HG03045 (cell line): ENCODE measurements at regions not wholly inside any gene's neighbourhood (a gene's known extent, or its start where the extent isn't known, plus 50 kb on each side); places are given as distances from the start of the nearest gene placed in this dataset.

Source experiments
- ATAC-seq: cut with Tn5 transposase; IDR thresholded peaks from one replicate; pipeline ENCODE4 v1.9.1; 2021; ENCODE audit warnings: mild to moderate bottlenecking, moderate library complexity; ENCODE audit not compliant: unreplicated experiment

DNA sequence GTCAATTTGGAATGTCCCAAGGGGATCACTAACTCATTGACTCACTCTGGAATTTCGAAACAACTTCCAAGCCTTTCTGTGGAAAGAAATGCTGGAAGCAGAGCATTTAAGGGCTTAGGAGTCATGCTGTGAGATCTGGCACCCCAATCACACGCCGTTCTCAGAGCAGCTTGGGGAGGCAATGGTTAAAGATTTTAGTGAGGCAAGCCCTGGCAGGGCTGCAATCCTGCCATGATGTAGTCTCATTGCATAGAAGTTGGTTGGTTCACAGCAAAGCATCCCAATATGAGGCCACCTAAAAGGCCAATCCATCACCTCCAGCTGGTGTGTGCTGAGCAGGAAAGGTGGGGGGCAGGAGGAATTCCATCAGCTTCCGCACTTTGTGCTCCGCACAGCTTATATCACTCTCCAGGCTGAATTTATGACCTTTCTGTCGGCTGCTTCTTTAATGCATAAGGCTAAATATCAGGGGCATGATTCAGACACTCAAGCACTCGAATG lies 1043.9 kb upstream of the POU3F3 start:
- ATAC-seq = no peak

DNA sequence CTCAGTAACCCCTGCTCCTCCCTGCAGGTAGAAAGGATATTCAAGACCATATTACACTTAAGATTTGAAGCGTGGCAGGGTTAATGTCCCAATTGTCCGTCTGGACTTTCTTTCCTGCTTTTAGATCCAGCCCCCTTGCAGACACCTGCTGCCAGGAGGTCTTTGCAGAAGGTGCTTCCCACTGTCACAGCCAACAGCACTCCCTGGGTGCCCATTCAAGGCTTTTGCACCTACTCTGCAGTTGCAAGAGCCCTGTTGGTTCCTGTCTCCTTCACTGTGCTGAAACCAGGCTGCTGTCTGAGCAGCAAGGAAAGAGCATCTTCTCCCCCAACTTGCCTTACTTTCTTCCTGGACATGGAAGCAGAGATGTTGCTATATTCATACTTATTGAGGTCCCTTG lies 1043.0 kb upstream of the POU3F3 start:
- ATAC-seq = no peak

DNA sequence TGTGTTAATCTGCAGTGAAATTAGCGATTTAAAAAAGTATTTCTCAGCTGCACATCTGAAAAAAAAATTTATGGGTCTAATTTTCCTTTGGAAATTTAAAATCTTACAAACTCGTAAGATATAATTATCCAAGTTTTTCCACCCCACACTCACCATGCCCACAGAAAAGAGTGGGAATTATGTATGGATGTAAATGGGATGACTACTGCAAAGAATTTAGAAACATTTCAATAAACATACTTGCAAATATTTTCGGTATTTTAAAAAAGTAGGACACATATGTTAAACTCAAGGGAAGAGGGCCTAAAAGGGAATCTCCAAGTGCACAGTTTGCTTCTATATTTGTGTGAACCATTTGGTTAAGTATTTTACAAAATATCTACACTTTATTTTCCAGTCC lies 1039.9 kb upstream of the POU3F3 start:
- no peak for ATAC-seq

DNA sequence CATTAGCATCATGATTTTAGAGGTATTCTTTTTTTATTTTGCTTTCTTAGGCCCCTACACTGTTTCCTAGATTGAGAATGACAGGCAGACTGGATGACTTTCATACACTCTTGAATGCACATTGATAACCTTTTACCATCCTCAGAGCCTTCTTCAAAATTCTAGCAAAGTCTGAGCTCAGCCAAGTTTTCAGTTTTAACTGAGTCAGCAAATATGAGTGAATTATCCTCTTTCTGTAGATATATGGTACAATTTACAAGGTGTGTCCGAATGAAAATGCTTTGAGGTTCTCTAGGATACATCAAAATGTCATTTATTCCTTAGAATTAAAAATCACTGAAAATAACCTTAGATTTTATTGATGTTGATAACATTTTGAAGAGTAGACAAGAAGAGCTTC lies 1038.2 kb upstream of the POU3F3 start:
- ATAC-seq = no peak

DNA sequence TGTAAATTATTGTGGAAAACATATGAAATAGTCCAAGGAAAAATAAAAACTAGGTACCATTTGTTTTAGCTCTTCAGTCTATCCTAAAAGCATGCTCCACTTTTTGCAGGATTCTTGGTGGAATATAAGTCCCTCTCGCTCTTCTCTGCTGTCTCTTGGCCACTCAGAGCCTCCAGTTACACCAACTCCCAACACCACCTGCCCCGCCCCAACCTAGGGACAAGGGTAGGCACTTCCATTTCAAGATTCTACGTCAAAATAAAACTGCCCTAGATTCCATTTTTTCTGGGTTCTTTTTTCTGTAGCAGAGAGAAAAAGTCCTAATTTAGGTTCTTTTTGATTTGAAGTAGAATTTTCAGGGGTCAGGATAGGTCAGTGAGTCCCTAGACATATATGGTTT lies 1036.2 kb upstream of the POU3F3 start:
- ATAC-seq = no peak

DNA sequence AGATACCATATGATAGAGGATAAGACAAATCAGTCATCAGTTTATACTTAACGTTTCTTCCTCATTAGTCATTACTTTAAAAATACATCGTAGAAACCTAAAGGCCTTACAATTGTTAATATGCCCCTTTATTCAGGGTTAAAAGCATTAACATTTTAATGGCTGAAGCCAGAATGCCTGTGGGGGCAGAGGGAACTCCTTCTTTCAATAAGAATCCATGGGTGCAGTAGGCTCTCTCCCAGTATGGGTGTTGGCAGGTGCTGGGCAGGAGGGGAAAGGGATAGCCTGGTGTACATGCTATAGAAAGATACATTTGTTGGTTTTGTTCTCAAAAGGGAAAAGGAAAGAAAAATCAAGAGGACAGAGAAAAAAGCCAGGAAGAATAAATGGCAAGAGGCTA lies 1035.7 kb upstream of the POU3F3 start:
- no peak for ATAC-seq

DNA sequence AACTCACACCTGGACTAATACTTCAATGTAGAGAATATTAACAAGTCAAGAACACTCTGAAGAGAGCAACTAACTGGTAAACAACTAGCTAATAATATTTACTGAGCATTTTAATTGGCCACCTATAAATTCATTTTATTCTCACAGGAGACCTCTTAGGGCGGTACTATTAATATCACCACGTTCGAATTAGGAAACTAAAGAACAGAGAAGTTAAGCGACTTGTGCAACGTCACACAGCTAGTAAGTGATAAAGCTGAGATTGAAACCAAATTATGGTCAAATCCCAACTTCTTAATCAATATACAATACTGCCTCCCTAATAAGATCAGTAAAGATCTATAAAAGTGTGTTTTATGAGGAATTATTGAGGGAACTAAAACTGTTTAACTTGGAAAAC lies 1034.3 kb upstream of the POU3F3 start:
- ATAC-seq = no peak

DNA sequence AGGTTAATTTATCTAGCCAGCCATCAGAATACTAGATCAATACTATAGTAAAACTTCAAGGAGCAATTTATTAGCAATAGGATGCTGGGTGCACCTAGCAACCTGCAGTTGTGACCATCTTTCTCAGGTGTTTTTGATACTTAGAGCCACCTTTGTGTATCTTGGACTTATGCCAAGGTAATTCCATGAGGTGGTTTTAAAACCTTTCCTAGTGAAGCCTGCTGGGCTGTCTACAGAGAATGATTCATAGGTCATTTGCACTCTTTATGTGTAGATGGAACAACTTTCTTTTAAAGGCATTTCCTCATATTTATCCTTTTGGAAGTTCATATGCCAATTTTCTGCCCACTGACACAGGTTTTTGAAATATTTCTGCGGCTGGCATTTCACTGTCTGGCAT lies 1030.1 kb upstream of the POU3F3 start:
- ATAC-seq = no peak

DNA sequence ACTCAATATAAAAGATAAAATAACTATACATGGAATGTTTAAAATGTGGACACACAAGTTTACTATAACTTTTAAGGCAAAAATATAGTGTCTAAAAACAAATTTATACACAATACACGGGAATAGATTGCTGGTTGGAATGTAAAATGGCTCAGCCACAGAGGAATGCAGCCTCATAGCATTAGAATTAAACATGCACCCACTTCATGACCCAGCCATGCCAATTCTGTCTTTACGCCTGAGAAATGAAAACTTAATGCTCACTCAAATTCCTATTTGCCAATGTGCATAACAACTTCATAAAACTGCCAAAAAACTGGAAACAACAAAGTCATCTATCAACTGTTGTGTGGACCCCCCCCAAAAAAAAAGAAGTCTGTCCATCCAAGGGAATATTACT lies 1006.6 kb upstream of the POU3F3 start:
- ATAC-seq = no peak

DNA sequence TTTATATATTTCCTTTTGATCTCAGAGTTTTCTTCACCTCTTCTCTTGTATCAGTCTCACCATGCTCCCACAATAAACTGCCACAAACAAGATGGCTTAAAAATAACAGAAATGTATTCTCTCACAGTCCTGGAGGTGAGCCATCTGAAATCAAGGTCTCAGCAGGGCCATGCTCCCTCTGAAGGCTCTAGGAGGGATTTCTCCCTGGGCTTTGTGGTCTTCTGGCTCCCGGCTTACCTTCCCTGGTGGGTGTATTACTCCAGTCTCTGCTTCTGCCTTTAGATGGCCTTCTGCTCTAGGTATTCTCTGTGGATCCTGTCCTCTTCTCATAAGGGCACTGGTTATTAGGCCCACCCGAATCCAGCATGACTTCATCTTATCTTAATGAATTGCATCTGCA lies 994.7 kb upstream of the POU3F3 start:
- no peak for ATAC-seq

DNA sequence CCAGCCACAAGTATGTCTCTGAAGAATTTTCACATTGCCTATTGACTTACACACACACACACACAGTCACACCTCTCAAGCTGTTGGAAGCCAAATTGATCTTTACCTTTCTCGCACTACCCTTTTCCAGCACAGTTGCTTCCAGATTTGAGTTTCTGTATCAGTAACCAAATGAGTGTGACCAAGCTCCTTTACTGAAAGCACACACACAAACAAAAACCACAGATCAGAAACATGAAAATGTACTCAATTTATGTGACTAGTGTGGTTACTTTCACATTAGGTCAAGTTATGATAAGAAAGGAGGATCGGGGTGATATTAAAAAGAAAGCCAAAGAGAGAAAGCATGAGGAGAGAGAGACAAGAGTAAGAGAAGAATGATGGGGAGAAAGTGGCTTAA lies 993.9 kb upstream of the POU3F3 start:
- no peak for ATAC-seq

DNA sequence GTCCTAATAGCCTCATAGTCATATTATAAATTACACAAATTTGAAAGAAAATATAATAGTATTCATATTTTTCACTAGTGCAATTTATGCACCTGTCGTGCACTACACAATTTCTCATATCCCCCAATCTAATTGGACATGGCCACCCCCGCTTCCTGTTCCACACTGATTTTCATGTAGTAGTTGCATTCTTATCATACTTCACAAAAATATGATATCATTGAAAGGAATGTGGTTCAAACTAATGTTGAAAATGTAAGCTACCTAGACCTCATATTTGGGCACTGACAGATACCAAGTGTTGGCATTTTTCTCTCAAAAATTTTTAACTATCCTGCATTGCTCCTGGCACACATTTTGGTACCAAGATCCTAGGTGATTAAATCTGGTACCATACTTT lies 985.5 kb upstream of the POU3F3 start:
- no peak for ATAC-seq

DNA sequence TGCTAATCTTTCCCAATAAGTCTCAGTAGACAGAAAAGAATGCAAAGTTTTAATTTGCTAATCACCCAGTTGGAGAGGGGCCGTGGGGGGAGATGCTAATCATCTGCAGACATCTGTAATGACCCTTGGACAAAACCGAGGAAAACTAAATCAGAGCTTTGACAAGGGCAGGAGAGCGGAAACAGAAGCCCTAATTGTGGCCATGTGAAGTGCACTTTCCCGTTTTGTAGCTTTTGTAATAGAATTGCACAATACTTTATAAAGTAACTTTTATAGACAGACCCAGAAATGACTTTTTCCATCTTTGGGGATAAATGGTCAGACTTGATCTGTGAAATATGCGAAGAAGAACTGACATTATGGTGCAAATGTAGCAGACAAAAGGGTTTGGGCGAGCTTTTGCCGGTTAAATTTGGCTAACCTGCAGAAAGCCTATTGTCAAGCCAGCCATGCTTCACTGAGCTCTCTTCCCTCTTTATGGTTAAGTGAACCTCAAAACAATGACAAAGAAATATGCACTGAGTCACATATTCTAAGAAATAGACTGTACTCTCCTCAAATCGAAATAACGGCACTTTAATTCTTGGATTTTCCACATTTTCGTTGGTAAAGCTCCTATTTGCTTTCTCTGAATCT lies 980.1 kb upstream of the POU3F3 start:
- no peak for ATAC-seq

DNA sequence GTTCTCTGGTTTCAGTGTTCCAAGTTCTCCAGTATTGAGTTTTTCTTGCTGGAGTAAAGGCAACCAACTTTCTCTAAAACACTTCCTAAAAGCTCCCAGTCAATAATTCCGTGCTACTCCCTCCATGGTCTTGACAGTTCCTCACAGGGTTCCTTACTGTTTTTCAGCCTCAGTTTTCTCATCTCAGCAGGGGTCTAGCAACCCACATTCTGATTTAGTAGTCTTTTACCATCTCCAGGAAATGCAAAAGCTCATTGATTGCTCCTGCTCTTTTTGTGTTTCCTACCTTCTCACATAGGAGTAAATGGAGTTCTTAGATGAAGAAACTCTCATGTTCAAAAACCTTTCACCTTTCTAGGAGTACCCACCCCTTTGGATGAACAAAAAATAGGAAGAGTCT lies 978.8 kb upstream of the POU3F3 start:
- ATAC-seq = no peak

DNA sequence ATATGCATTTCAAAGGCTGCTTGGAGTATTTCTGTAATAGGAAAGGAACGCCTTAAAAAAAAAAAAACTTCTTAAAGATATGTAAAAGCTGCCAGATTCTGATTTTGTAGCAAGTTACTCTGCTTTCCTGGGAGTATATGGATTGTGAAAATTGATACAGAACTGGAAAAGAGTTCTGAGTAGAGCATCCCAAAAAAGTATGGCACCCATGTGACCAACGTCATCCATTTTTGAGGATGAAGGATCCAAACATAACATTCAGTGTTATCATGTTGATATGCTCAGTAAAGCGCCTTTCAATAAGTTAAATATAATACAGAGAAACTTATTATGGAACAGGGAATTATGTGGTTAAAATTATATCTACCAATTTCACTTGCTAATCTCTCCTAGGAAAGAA lies 978.4 kb upstream of the POU3F3 start:
- no peak for ATAC-seq

DNA sequence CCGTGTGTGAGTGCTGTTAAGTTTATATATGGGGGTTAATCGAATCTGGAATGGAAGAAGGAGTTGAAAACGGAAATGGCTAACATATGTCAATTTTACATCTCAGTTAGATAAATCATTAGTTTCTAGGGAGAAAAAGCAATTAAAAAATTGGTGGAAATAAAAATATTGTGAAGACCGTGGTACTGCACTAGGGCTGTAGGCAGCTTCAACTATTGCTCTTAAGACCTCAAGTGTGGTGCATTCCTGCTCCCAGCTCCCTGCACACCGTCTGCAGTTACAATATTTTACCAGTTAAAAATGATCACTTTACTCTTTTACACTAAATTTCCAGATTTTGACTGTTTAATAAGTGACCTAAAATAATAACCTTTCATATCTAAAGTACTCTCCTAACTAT lies 977.3 kb upstream of the POU3F3 start:
- no peak for ATAC-seq

DNA sequence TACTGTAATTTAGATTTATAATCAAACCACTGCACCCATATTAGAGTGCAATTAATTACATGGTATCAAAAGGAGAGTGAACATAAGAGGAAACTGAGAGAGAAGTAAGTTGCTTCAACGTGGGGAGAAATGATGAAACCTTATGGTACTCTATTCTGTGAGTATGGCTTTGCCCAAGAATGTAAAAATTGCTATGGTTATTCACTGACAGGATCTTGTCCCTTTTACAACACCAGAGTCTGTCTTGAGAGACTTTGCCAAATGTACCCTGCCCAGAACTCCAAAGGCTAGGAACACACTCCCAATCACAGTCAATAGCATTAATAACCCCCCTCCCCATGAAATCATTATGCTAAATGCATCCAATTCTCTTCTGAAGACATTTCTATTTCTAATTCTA lies 974.8 kb upstream of the POU3F3 start:
- ATAC-seq = no peak

DNA sequence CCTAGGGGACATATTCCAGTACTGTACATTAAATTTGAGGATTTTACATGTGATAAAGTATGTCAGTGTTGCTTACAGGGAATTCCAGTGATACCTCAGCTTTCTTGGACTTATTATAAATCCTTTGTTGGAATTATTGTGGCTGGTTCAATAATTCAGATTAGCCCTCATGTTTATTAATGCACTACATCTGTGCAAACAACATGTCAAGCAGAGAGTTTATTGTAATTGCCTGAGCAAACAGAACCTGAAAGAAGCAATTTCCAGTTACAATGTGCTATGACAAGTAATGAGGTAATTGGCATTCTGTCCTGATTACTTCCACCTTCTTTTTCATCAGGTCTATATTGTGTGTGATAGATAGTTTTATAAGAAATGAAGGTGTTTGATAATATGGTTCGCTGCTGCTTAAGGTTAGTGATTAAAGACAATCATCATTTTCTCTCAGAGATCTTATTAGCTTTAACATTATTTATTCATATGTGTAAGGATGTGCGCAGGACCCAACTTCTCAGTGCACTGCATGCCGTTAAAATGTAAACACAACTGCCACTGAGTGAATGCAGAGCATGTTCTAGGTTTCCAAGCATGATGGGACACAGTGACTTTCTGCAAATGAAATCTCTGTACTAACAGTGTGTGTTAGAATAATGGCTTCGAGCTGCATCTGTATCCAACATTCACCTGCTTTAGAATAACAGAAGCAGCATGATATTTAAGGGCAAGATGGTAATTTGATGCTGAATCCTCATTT lies 973.7 kb upstream of the POU3F3 start:
- ATAC-seq = no peak

DNA sequence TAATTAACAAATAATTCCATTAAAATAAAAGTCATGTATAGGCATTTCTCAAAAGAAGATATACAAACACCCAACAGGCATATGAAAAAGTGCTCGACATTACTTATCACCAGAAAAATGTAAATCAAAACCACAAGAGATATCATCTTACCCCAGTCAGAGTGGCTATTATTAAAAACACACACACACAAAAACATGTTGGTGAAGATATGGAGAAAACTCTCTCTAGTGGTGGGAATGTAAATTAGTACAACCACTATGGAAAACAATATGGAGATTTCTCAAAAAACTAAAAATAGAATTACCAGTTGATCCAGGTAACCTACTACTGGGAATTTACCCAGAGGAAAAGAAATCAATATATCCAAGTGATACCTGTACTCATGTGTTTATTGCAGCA lies 966.3 kb upstream of the POU3F3 start:
- ATAC-seq = no peak

DNA sequence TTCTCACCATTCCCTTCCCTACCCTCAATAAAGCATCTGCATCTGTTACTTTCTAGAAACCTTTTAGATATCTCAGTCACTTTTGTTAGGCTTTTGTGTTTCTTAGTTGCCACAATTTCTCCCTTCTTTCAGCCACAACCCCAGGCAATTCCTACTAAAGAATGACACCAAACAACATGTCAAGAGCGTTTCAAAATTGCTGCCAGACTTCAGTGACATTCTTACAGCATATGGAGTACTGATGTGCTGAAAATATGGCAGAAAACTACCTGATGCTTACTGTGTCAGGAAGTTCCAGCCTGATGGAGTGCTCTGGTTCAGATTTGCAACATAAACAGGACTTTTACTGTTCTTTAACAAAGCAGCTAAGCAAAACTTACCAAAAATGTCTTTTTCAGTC lies 957.7 kb upstream of the POU3F3 start:
- ATAC-seq = no peak

DNA sequence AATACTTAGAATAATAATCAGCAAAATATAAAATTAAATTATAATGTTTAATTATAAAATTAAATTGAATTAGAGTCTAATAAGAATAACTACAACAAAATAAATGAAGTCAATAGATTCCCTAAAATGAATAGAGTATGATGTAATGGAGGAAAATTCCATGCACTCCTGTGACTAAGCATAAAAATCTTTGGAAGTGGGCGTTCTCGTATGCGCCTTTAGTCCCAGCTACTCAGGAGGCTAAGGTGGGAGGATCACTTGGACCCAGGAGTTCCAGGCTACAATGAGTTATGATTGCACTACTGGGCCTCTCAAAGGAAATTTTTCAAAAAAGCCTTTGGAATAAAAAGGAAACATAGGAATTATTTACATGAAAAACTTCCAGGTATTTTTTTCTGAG lies 955.4 kb upstream of the POU3F3 start:
- ATAC-seq = no peak

DNA sequence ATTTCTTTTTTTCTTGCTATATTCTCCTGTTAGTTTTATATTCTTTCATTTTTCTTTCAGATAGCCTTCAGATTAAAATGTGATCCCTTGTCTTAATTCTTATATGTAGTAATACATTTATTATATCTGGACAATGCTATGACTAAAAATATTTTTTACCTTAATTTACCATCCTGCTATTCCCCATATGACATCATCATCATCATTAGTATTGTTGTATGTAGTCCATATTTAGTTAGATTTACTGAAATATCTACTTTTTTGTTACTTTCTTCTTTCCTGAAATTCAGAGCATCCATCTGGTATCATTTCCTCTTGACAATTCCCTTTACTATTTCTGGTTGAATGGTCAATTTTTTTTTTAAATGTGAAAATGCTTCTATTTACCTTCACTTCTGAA lies 951.6 kb upstream of the POU3F3 start:
- ATAC-seq = no peak

DNA sequence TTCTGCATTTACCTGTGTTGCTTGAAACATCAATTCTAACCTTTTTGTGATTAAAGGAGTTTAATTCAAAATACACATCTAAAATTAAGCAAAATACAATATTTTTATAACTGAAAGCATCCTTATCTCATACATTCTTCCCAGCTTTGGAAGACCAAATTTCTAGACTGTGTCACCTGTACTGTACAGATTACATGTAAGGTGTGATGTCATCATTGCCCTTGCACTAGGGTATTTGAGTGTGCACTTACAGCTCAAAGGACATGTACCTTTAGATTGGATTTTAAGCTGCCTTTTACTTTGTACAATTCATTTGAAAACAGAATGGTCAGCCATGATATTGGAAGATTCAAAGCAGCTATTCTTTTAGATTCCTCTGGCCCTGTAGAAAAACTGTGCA lies 932.8 kb upstream of the POU3F3 start:
- ATAC-seq = no peak
